Vagina (tissue), 2 donors: ENCODE measurements at regions not wholly inside any gene's neighbourhood (a gene's known extent, or its start where the extent isn't known, plus 50 kb on each side); places are given as distances from the start of the nearest gene placed in this dataset.
"Not testable (repeated sequence)": the region's sequence is repeated elsewhere in the genome, so short reads cannot be mapped to it uniquely, and the experiment has no call there.

Experiments used
- DNase-seq, 2 donors: peaks; one replicate each; pipeline ENCODE4 v3.0.0-alpha.2; 2017; ENCODE audit errors: extremely low spot score in 2 of 2
- H3K27ac ChIP-seq: fragments of 200-600 bp; sonication (generic); one replicate; pipeline ENCODE4 v1.5.1; 2019
- H3K27me3 ChIP-seq: fragments of 200-600 bp; sonication (generic); one replicate; pipeline ENCODE4 v1.5.1; 2019
- H3K36me3 ChIP-seq, 2 donors: fragments of 200-600 bp; sonication (generic); one replicate each; pipeline ENCODE4 v1.5.1; 2017 to 2019
- H3K4me1 ChIP-seq: fragments of 200-600 bp; sonication (generic); one replicate; pipeline ENCODE4 v1.5.1; 2019
- H3K4me3 ChIP-seq, 2 donors: fragments of 200-600 bp; sonication (generic); 1 replicate in 1 of 2; 2 replicates in 1 of 2; pipeline ENCODE4 v1.5.1; 2016 to 2019
- H3K9me3 ChIP-seq: fragments of 200-600 bp; sonication (generic); one replicate; pipeline ENCODE4 v1.5.1; 2019
- POLR2A ChIP-seq, 2 donors: fragments of 450-650 bp; IDR thresholded peaks; one replicate each; pipeline ENCODE4 v1.6.1; 2017; ENCODE audit warnings: antibody characterized with exemption in 2 of 2, mild to moderate bottlenecking in 2 of 2, moderate library complexity in 2 of 2
- POLR2AphosphoS5 ChIP-seq, 2 donors: sonication (generic); formaldehyde crosslinking; IDR thresholded peaks; one replicate each; pipeline ENCODE4 v1.9.0; 2017; ENCODE audit warnings: antibody characterized with exemption in 2 of 2, mild to moderate bottlenecking in 2 of 2, low read depth in 1 of 2; ENCODE audit not compliant: insufficient read depth in 1 of 2
- intact Hi-C: fragments of 100-400 bp; cut with DNase I; formaldehyde crosslinking; loops from one replicate; pipeline ENCODE4 v1.15.1; 2023
- TF ChIP-seq, protein P1 (sequence below), 3 experiments: fragments of 450-650 bp in 2 of 3; fragments of 200-600 bp in 1 of 3; sonication (generic) in 1 of 3; IDR thresholded peaks; one replicate each; pipeline ENCODE4 v1.5.1; 2017 to 2019; ENCODE audit warnings: antibody characterized with exemption in 3 of 3, mild to moderate bottlenecking in 2 of 3, moderate library complexity in 2 of 3

DNA sequence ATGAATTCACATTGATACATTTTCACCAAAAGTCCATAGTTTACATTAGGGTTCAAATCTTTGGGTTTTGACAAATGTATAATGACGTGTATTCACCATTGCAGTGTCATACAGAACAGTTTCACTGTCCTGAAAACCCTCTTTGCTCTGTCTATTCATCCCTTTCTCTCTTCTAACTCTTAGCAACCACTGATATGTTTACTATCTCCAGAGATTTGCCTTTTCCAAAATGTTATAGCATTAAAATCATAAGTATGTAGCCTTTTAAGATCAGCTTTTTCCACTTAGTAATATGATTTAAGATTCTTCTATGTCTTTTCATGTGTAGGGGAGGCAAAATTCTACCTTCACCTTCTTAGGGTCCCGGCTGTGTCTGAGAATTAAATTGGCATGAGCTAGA lies 203.8 kb downstream of the TPRG1 start:
- Histone ChIP-seq H3K9me3 (no peaks in the 10 kb centered on the region), H3K27me3 (no peaks in the 10 kb centered on the region), H3K4me1 (peaks cover 3% of the 10 kb centered on the region), H3K27ac (no peak overlapping the region), H3K4me3 (no peak overlapping the region), H3K36me3 (no peaks in the 10 kb centered on the region)
- no peak for DNase-seq
- intact Hi-C loops = no loop called here
- no peak for TF ChIP-seq POLR2A (IDR thresholded peaks at IDR 0.05)
- TF ChIP-seq POLR2AphosphoS5 (IDR thresholded peaks at IDR 0.05; ENCODE audit: insufficient read depth in 1 of 2, low read depth in 1 of 2) = no peak
- TF ChIP-seq, protein P1, sequence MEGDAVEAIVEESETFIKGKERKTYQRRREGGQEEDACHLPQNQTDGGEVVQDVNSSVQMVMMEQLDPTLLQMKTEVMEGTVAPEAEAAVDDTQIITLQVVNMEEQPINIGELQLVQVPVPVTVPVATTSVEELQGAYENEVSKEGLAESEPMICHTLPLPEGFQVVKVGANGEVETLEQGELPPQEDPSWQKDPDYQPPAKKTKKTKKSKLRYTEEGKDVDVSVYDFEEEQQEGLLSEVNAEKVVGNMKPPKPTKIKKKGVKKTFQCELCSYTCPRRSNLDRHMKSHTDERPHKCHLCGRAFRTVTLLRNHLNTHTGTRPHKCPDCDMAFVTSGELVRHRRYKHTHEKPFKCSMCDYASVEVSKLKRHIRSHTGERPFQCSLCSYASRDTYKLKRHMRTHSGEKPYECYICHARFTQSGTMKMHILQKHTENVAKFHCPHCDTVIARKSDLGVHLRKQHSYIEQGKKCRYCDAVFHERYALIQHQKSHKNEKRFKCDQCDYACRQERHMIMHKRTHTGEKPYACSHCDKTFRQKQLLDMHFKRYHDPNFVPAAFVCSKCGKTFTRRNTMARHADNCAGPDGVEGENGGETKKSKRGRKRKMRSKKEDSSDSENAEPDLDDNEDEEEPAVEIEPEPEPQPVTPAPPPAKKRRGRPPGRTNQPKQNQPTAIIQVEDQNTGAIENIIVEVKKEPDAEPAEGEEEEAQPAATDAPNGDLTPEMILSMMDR (IDR thresholded peaks at IDR 0.05) = no peak

DNA sequence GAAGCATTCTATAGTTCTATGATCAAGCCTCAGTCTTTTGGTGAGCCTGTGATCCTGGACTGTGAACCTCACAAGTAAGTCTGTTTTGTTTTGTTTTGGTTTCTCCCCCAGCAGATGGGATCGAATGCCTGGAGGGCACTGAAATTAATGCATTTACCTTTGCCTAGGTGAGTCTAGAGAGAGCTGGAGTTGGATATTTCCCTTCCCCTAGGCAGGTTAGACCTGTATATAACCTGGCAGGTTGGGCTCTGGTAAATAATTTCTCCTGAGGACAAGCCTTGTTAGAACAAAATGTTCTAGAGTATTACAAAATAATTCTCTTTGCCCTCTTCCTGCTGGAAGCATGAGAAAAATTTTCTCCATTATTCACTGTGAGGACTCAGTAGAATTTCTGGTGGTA lies 211.9 kb downstream of the TPRG1 start:
- TF ChIP-seq, protein P1 (IDR thresholded peaks at IDR 0.05) = no peak
- peak in 1 of 2 donors; percentile 81 for TF ChIP-seq POLR2AphosphoS5 (IDR thresholded peaks at IDR 0.05; ENCODE audit: insufficient read depth in 1 of 2, low read depth in 1 of 2)
- H3K27me3 ChIP-seq = no peaks in the 10 kb centered on the region
- no peak for DNase-seq
- no peaks in the 10 kb centered on the region for H3K9me3 ChIP-seq
- no peak overlapping the region for H3K4me3 ChIP-seq
- intact Hi-C loops = no loop called here
- H3K36me3 ChIP-seq = no peaks in the 10 kb centered on the region
- no peaks in the 10 kb centered on the region for H3K4me1 ChIP-seq
- H3K27ac ChIP-seq = no peak overlapping the region

DNA sequence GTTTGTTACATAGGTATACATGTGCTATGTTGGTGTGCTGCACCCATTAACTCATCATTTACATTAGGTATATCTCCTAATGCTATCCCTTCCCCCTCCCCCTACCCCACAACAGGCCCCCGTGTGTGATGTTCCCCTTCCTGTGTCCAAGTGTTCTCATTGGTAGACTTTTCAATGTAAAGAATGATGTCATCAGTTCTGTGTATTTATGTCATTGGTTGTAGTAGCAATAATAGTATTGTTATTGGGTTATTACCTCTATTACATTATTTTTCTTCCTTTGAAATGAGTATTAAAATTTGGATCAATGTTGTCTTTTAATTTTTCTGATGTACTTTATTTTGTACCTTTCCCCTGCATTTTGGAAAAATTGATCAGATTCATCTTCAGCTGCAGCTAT lies 214.1 kb downstream of the TPRG1 start:
- intact Hi-C loops, H3K4me3 ChIP-seq, H3K27me3 ChIP-seq, DNase-seq, H3K4me1 ChIP-seq, H3K27ac ChIP-seq, H3K36me3 ChIP-seq, H3K9me3 ChIP-seq: not testable (repeated sequence)

DNA sequence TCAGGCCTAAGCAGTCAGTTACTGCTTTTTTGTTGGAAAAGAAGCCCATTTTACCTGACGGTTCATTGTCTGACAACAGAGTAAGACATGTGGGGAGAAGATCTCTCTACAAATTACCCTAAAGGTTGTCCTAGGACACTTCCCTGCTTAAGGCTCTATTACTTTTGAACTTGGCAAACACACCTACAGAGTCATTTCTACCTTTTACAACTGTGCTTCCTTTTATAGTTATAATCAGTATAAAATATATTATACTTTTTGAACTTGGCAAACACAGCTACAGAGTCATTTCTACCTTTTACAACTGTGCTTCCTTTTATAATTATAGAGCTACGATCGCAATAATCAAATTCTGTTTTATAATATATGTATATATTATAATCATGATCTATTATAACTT lies 215.0 kb downstream of the TPRG1 start:
- H3K4me3 ChIP-seq = no peak overlapping the region
- no peak for DNase-seq
- TF ChIP-seq POLR2AphosphoS5 (IDR thresholded peaks at IDR 0.05; ENCODE audit: insufficient read depth in 1 of 2, low read depth in 1 of 2) (no peak), POLR2A (IDR thresholded peaks at IDR 0.05) (no peak)
- TF ChIP-seq, protein P1 (IDR thresholded peaks at IDR 0.05) = no peak
- intact Hi-C loops = no loop called here
- H3K27ac ChIP-seq = no peak overlapping the region
- H3K27me3 ChIP-seq = no peaks in the 10 kb centered on the region
- H3K36me3 ChIP-seq = no peaks in the 10 kb centered on the region
- H3K4me1 ChIP-seq = no peaks in the 10 kb centered on the region
- H3K9me3 ChIP-seq = no peaks in the 10 kb centered on the region

DNA sequence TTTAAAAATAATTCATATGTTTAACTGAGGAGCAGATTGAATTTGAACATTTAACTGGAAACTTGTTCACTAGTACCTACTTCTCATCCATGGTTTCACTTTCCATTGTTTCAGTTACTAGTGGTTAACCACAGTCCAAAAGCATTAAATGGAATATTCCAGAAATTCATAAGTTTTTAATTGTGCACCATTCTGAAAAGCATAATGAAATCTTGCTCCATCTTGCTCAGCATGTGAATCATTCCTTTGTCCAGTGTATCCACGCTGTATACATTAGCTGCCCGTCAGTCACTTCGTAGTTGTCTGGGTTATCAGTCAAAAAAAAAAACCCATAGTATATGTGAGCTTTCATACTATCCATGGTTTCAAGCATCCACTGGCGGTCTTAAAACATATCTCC lies 217.6 kb downstream of the TPRG1 start:
- intact Hi-C loops = no loop called here
- no peaks in the 10 kb centered on the region for H3K36me3 ChIP-seq

More for the DNA sequence above, 217.6 kb downstream of the TPRG1 start:
- TF ChIP-seq POLR2AphosphoS5 (IDR thresholded peaks at IDR 0.05; ENCODE audit: insufficient read depth in 1 of 2, low read depth in 1 of 2) = no peak
- TF ChIP-seq, protein P1 (IDR thresholded peaks at IDR 0.05) = no peak
- no peak for TF ChIP-seq POLR2A (IDR thresholded peaks at IDR 0.05)
- no peak for DNase-seq
- no peaks in the 10 kb centered on the region for H3K9me3 ChIP-seq
- H3K27me3 ChIP-seq = no peaks in the 10 kb centered on the region
- peaks cover 14% of the 10 kb centered on the region for H3K4me1 ChIP-seq
- H3K27ac ChIP-seq = no peak overlapping the region
- no peak overlapping the region for H3K4me3 ChIP-seq
